ENCODE measurements at regions not wholly inside any gene's neighbourhood (a gene's known extent, or its start where the extent isn't known, plus 50 kb on each side); places are given as distances from the start of the nearest gene placed in this dataset.

GRCh38 chr2:122029945-122030344 lies 274.5 kb downstream of the TSN start:
- no peak for TF ChIP-seq CTCF (IDR thresholded peaks at IDR 0.05)
- TF ChIP-seq POLR2A (IDR thresholded peaks at IDR 0.05): no peak

Measured in Peyer's patch (tissue), 4 donors.